CD4-positive, alpha-beta T cell (primary cell): ENCODE measurements at regions not wholly inside any gene's neighbourhood (a gene's known extent, or its start where the extent isn't known, plus 50 kb on each side); places are given as distances from the start of the nearest gene placed in this dataset.

Experiments used
- ATAC-seq: fragments of 200-7000 bp; cut with Tn5 transposase; one replicate; pipeline ENCODE4 v1.10.0; 2022; ENCODE audit warnings: mild to moderate bottlenecking; ENCODE audit not compliant: poor library complexity
- CTCF ChIA-PET: fragments of 350-600 bp; sonication (Branson Sonifier 250); formaldehyde crosslinking; loops from one replicate; lab custom pipeline; 2021; ENCODE audit warnings: antibody characterized with exemption, inconsistent platforms; lab: Charles Lee
- POLR2A ChIA-PET: fragments of 350-600 bp; sonication (Branson Sonifier 250); formaldehyde crosslinking; loops from one replicate; lab custom pipeline; 2021; ENCODE audit warnings: antibody characterized with exemption, inconsistent platforms; lab: Charles Lee
- DNase-seq, 14 experiments: peaks; one replicate each; pipeline ENCODE4 v3.0.0-alpha.2; 2013 to 2020; ENCODE audit warnings: mixed read lengths in 2 of 14
- H3K27ac ChIP-seq, 2 donors: one replicate each; pipeline versions ENCODE4 v1.5.1 to v1.7.0; 2013; ENCODE audit warnings: low read length in 2 of 2, low read depth in 1 of 2, mild to moderate bottlenecking in 1 of 2
- H3K27me3 ChIP-seq, 2 experiments: 1 replicate in 1 of 2; 2 replicates in 1 of 2; pipeline versions ENCODE4 v1.6.1 to v1.7.0; 2013; ENCODE audit warnings: low read length in 2 of 2, control low read depth in 1 of 2, mild to moderate bottlenecking in 1 of 2, moderate library complexity in 1 of 2; ENCODE audit not compliant: insufficient read depth in 2 of 2, control insufficient read depth in 1 of 2
- H3K36me3 ChIP-seq: one replicate; pipeline ENCODE4 v1.6.1; 2013; ENCODE audit warnings: low read length, control low read depth; ENCODE audit not compliant: insufficient read depth
- H3K4me1 ChIP-seq: one replicate; pipeline ENCODE4 v1.6.1; 2013; ENCODE audit warnings: low read length, control low read depth; ENCODE audit not compliant: insufficient read depth
- H3K4me3 ChIP-seq: one replicate; pipeline ENCODE4 v1.5.1; 2013; ENCODE audit warnings: mild to moderate bottlenecking, low read length, moderate library complexity
- H3K9me3 ChIP-seq, 2 experiments: 1 replicate in 1 of 2; 2 replicates in 1 of 2; pipeline versions ENCODE4 v1.6.1 to v1.7.0; 2013; ENCODE audit warnings: low read length in 2 of 2, mild to moderate bottlenecking in 2 of 2, control low read depth in 1 of 2, moderate library complexity in 1 of 2; ENCODE audit not compliant: control insufficient read depth in 1 of 2, insufficient read depth in 1 of 2
- H3K27ac Mint-ChIP-seq: one replicate; pipeline ENCODE4 v1.8.0; 2020; ENCODE audit warnings: mixed read lengths
- H3K27me3 Mint-ChIP-seq: one replicate; pipeline ENCODE4 v1.8.0; 2021; ENCODE audit warnings: mixed read lengths
- H3K36me3 Mint-ChIP-seq: one replicate; pipeline ENCODE4 v1.8.0; 2021; ENCODE audit warnings: low read depth, mixed read lengths
- H3K4me1 Mint-ChIP-seq: one replicate; pipeline ENCODE4 v1.8.0; 2021; ENCODE audit warnings: low read depth, mixed read lengths
- H3K4me3 Mint-ChIP-seq: one replicate; pipeline ENCODE4 v1.8.0; 2020; ENCODE audit warnings: mild to moderate bottlenecking, mixed read lengths
- H3K9me3 Mint-ChIP-seq: one replicate; pipeline ENCODE4 v1.8.0; 2020; ENCODE audit warnings: mixed read lengths
- CTCF ChIP-seq: fragments of 200-600 bp; IDR thresholded peaks from one replicate; pipeline ENCODE4 v1.8.0; 2022; ENCODE audit warnings: antibody characterized with exemption, mild to moderate bottlenecking
- intact Hi-C, 2 experiments: fragments of 100-400 bp; cut with DNase I in 1 of 2; cut with micrococcal nuclease in 1 of 2; formaldehyde crosslinking; loops; one replicate each; pipeline versions ENCODE4 v1.15.1 to v1.9.0; 2023 to 2025; cut with DNase I, micrococcal nuclease

GRCh38 chr16:60241671-60242070 is 1507.6 kb upstream of the GOT2 start:
- intact Hi-C loops: no loop called here
- no peak for TF ChIP-seq CTCF
- Mint-ChIP-seq H3K9me3 (peaks cover 11% of the 10 kb centered on the region), H3K27ac (no peak overlapping the region), H3K4me1 (no peaks in the 10 kb centered on the region), H3K4me3 (no peak overlapping the region), H3K36me3 (no peaks in the 10 kb centered on the region), H3K27me3 (no peaks in the 10 kb centered on the region)
- POLR2A ChIA-PET: no interaction called here
- H3K27me3 ChIP-seq: no peaks in the 10 kb centered on the region
- peaks cover 0 to 13% of the 10 kb centered on the region in 2 experiments for H3K9me3 ChIP-seq
- DNase-seq: no peak
- H3K4me3 ChIP-seq: no peak overlapping the region
- no peaks in the 10 kb centered on the region for H3K36me3 ChIP-seq
- no peaks in the 10 kb centered on the region for H3K4me1 ChIP-seq
- CTCF ChIA-PET: no interaction called here
- ATAC-seq: no peak
- no peak overlapping the region for H3K27ac ChIP-seq

GRCh38 chr16:60230666-60231065 is 1496.5 kb upstream of the GOT2 start:
- Mint-ChIP-seq H3K9me3 (peaks cover 5% of the 10 kb centered on the region), H3K4me3 (no peak overlapping the region), H3K4me1 (no peaks in the 10 kb centered on the region), H3K27me3 (no peaks in the 10 kb centered on the region), H3K36me3 (no peaks in the 10 kb centered on the region), H3K27ac (no peak overlapping the region)
- H3K27me3 ChIP-seq: no peaks in the 10 kb centered on the region
- H3K27ac ChIP-seq: no peak overlapping the region
- peaks cover 10 to 18% of the 10 kb centered on the region in 2 experiments for H3K9me3 ChIP-seq
- TF ChIP-seq CTCF: no peak
- ChIA-PET POLR2A (no interaction called here), CTCF (interaction anchor here (0.6 kb wide), 1 partner anchor 15 kb away, joined by 3 read pairs; no protein-coding TSS in a partner anchor)
- intact Hi-C loops: no loop called here
- no peaks in the 10 kb centered on the region for H3K4me1 ChIP-seq
- no peak overlapping the region for H3K4me3 ChIP-seq
- DNase-seq (no peak), ATAC-seq (no peak)
- no peaks in the 10 kb centered on the region for H3K36me3 ChIP-seq

GRCh38 chr16:60225541-60225940 is 1491.4 kb upstream of the GOT2 start:
- ATAC-seq (no peak), DNase-seq (no peak)
- intact Hi-C loops: no loop called here
- H3K9me3 ChIP-seq: peaks cover 5 to 19% of the 10 kb centered on the region in 2 experiments
- TF ChIP-seq CTCF: no peak
- no peak overlapping the region for H3K4me3 Mint-ChIP-seq
- H3K4me1 ChIP-seq: no peaks in the 10 kb centered on the region
- H3K27ac ChIP-seq: no peak overlapping the region
- peaks cover 4% of the 10 kb centered on the region for H3K9me3 Mint-ChIP-seq
- no peaks in the 10 kb centered on the region for H3K27me3 ChIP-seq
- CTCF ChIA-PET: no interaction called here
- H3K27me3 Mint-ChIP-seq: no peaks in the 10 kb centered on the region
- no peak overlapping the region for H3K4me3 ChIP-seq
- H3K36me3 Mint-ChIP-seq: no peaks in the 10 kb centered on the region
- no peaks in the 10 kb centered on the region for H3K4me1 Mint-ChIP-seq
- H3K36me3 ChIP-seq: no peaks in the 10 kb centered on the region
- H3K27ac Mint-ChIP-seq: no peak overlapping the region
- POLR2A ChIA-PET: no interaction called here
